GM12873 (cell line): ENCODE measurements at regions not wholly inside any gene's neighbourhood (a gene's known extent, or its start where the extent isn't known, plus 50 kb on each side); places are given as distances from the start of the nearest gene placed in this dataset.

ENCODE experiments used
- CTCF ChIP-seq: IDR thresholded peaks from 2 replicates; pipeline ENCODE4 v1.5.1; 2012; ENCODE audit warnings: low read depth, mild to moderate bottlenecking, moderate library complexity, low read length, control low read depth; ENCODE audit not compliant: insufficient read depth; ENCODE audit errors: missing control alignments

GRCh38 chr2:123359636-123360035 is 665.5 kb upstream of the CNTNAP5 start:
- TF ChIP-seq CTCF: no peak

- no peak for TF ChIP-seq CTCF
Measured at GRCh38 chr2:123362671-123363440, 662.2 kb upstream of the CNTNAP5 start.

GRCh38 chr2:123363826-123364225 is 661.3 kb upstream of the CNTNAP5 start:
- TF ChIP-seq CTCF: no peak

GRCh38 chr2:123364243-123364896 is 660.7 kb upstream of the CNTNAP5 start:
- TF ChIP-seq CTCF: no peak

- no peak for TF ChIP-seq CTCF
Measured at GRCh38 chr2:123366239-123366837, 658.7 kb upstream of the CNTNAP5 start.

GRCh38 chr2:123370186-123370585 is 654.9 kb upstream of the CNTNAP5 start:
- TF ChIP-seq CTCF: no peak

GRCh38 chr2:123371535-123371934 is 653.6 kb upstream of the CNTNAP5 start:
- no peak for TF ChIP-seq CTCF
